Hematopoietic multipotent progenitor cell treated with erythropoietin and hydrocortisone succinate and interleukin-3 and kit ligand, for 8 days (in vitro differentiated cells): ENCODE measurements at regions not wholly inside any gene's neighbourhood (a gene's known extent, or its start where the extent isn't known, plus 50 kb on each side); places are given as distances from the start of the nearest gene placed in this dataset.
"Not testable (repeated sequence)": the region's sequence is repeated elsewhere in the genome, so short reads cannot be mapped to it uniquely, and the experiment has no call there.

Source experiments
- DNase-seq: peaks from one replicate; pipeline ENCODE4 v3.0.0-alpha.2; 2015

DNA sequence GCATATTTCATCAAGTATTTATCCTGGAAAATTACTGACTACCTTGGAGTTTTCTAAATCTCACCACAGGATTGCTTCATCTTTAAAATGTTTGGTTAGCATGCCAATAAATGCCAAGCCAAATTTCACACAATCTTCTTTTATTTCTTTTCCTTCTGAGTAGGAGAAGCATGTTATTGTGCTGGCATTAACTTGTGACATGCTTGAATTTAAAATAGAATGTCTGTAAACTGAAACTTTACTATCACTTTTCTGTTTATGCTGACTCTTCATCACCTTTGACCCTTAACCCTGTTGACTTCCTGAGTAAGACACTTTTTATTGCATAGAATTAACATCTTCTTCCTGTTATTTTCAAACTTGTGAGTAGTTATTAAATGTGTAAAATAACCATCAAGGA is 56.2 kb upstream of the LRRTM4 start:
- DNase-seq = no peak

DNA sequence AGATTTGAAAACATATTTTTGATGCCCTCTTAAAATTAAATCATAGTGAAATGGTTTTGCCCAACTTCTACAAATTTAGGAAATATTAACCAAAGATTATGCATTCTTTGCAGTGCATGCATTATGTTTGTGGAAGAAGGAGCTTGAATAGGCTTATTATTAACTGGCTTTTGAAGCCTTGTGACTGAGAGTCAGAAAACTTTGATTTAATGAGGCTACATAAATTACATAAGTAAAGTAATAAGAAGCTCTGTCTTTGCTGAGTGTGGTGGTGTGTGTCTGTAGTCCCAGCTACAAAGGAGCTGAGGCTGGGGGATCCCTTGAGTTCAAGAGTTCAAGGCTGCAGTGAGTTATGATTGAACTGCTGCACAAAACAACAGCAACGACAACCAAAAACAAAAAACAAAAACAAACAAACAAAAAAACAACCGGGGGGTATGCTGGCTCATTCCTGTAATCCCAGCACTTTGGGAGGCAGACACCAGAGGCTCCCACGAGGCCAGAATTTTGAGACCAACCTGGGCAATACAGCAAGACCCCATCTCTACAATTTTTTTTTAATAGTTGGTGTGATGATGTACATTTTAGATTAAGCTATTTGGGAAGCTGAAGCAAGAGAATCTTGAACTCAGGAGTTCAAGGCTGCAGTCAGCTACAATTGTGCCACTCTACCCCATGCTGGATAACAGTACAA is 57.0 kb upstream of the LRRTM4 start:
- no peak for DNase-seq

DNA sequence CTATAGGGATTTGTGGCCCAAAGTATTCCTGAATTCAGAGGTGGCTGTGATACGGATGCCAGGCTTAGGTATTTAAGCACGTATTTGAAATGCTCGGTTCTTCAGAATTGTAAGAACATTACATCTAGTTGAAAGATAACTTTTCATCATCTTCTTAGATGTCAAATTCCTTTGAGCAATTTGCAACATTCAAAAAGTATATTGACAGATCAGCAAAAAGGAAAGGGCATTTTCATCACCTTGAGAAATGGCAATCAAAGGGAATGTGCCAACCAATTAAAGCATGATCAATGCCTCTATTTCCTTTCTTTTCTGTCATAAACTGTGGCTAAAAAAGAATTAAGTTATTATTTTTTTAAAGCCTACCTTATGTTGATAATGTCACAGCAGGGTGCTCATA is 66.3 kb upstream of the LRRTM4 start:
- no peak for DNase-seq

DNA sequence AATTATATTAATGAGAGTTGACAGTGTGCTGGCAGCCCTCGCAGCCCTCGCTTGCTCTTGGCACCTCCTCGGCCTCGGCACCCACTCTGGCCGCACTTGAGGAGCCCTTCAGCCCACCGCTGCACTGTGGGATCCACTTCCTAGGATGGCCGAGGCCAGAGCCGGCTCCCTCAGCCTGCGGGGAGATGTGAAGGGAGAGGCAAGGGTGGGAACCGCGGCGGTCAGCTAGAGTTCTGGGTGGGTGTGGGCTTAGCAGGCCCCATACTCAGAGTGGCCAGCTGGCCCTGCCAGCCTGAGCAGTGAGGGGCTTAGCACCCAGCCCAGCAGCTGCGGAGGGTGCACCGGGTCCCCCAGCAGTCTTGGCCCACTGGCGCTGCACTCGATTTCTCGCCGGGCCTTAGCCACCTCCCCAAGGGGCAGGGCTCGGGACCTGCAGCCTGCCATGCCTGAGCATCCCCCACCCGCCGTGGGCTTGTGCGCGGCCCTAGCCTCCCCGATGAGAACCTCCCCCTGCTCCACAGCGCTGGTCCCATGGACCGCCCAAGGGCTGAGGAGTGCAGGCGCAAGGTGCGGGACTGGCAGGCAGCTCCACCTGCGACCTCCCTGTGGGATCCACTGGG is 68.2 kb upstream of the LRRTM4 start:
- no peak for DNase-seq

DNA sequence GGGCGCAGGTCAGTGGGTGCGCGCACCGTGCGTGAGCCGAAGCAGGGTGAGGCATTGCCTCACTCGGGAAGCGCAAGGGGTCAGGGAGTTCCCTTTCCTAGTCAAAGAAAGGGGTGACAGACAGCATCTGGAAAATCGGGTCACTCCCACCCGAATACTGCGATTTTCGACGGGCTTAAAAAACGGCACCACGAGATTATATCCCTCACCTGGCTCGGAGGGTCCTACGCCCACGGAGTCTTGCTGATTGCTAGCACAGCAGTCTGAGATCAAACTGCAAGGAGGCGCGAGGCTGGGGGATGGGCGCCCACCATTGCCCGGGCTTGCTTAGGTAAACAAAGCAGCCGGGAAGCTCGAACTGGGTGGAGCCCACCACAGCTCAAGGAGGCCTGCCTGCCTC is 70.8 kb upstream of the LRRTM4 start:
- DNase-seq = not testable (repeated sequence)

DNA sequence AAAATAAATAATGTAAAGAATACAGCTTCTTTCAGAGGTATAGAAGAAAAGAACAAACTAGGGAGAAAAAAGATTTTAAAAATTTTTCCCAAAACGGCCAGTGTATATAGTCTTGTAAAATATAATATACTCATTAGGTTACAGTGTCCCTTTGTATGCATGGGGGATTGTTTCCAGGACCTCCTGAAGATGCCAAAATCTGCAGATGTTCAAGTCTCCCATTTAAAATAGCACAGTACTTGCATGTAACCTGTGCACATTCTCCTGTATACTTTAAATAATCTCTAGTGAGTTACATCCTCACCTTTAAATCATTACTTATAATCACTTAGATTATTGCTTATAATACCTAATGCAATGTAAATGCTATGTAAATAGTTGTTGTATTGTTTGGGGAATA is 80.6 kb upstream of the LRRTM4 start:
- DNase-seq = no peak

DNA sequence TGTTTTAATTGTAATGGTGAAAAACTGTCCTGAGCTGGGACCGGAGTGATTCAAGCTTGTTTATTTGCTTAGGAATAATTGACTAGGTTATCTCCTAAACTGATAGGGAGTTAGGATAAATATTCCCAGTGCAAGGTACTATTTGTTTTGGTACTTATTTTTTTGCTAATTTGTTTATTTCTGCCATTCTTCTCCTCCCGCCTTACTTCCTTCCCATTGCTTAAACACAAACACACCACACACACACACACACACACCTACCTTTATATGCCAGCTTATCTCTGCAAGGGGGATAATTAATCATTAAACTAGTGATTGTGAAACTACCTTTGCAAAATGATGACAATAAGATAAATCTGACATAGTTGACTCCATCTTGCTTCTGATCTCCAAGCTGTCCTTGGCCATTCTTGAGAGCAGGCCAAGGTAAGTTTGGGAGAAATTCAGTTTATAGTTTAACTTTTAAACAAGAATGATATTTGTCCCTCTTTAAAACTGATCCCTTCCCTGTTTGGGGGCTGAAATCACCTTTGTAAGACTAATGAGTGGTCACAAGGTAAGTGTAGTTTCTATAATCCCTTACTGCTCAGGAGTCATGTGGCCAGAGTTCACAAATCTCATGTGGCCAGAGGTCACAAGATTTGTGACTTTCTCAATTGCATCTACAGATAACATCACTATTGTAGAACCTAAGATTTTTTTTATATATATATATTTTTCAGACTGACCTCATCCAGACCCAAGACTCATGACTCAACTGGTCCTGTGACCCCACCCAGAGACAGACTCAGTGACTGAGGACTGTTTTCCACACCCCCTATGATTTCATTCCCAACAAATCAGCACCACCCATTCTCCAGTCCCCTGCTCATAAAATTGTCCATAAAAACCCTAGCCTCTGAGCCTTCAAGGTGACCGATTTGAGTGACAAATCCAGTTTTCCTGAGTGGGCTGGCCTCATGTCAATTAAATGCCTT is 83.1 kb upstream of the LRRTM4 start:
- DNase-seq = no peak

DNA sequence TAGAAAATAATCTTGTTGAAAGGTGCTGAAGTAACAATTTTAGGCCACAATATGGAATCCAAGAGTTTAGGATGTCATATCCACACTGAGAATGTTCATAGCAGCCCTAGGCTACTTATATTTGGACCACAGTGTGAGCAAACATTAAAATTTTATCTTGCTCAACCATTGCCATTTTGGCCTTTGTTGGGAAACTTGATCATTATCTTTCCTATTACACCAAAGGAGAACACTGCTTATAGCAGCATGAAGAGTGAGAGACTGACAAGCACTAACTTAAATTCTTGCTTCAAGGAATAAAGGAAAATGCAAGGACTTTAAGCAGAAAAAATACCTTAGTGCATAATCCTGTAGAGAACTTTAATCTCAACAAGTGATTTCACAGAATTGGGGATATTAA is 86.3 kb upstream of the LRRTM4 start:
- DNase-seq = no peak

DNA sequence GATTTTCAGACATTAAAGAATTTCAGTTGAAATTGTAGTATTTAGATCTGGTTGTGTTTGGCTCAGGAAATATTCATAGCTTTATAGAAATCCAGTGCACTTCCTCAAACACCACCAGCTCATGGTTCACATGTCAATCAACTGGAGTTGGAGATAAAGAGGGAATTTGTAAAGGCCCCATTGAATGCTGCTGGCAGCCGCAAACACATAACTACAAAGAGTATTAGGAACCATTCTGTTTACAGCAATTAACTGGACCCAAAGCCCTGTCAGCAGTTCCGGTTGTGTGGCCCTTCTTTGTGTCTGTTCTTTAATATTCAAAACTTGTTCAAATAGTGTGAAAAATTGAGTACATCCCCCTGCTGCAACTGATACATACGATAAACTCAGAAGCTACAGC is 107.4 kb upstream of the LRRTM4 start:
- no peak for DNase-seq

DNA sequence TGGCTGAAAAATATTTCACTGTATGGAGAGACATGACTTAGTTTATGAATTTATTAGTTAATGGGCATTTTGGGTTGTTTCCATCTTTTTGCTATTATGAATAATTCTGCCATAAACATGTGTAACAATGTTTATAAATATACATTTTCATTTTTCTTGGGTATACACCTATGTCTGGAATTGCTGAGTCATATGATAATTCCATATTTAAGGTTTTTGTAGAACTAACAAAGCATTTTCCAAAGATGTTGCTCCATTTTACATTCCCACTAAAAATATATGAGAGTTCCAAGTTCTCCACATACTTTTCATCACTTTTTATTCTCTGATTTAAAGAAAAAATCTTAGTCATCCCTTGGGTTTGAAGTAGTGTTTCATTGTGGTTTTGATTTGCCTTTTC is 108.8 kb upstream of the LRRTM4 start:
- no peak for DNase-seq

DNA sequence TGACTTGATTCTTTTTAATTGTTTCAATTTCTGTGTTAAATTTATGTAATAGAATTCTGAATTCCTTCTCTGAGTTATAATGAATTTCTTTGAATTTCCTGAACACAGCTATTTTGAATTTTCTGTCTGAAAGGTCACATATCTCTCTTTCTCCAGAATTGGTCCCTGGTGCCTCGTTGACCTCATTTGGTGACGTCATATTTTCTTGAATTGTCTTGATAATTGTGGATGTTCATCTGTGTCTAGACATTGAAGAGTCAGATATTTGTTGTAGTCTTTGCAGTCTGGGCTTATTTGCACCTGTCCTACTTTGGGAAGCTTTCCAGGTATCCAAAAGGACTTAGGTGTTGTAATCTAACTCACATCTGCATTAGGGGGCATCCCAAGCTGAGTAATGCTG is 111.4 kb upstream of the LRRTM4 start:
- no peak for DNase-seq

DNA sequence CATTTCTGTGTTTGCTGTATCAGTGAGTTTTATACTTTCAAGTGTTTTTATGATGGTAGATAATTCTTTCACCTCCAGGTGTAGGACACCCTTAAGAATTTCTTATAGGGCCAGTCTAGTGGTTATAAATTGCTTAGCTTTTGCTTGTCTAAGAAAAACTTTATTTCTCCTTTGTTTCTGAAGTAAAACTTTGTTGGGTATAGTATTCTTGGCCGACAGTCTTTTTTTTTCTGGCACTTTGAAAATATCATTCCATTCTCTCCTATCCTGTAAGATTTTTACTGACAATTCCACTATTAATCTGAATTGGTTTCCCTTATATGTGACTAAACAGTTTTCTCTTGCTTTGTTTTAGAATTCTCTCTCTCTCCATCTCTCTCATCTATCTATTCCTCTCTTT is 118.7 kb upstream of the LRRTM4 start:
- DNase-seq = no peak

DNA sequence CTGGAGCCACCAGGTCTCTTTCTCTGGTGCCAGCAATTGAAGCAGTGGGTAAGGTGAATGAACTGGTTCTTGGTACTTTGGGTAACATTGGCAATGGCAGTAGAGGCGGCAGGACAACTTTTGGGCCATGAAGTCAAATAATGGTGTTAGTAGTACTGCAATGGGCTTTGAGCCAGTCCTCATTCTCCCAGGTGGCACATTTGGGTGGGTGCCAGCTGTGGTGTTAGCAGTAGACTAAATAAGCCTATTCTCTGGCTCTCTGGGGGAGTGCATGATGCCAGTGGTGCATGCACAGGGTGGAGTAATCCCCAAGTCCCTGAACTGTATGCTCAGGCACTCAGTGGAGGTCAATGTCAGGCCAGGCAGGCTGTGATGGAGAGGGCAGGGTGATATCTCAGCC is 120.2 kb upstream of the LRRTM4 start:
- no peak for DNase-seq

DNA sequence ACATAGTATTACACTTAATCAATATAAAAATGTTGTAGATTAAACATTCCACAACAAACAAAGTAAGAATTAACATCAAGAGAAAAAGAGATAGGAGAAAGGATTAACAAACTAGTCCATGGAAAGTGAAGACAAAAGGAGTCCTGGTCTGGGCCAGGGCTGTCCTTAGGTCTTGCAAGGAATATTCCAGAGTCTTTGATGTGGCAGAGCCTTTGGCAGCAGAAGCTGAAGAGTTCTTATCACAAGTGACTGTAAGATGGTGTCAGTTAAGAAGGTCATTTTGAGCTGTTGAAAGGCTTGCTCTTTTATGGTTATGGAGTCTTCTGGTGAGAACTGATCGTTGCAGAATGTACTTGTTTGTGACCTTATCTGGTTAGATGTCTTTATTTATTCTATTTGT is 127.7 kb upstream of the LRRTM4 start:
- DNase-seq = no peak

DNA sequence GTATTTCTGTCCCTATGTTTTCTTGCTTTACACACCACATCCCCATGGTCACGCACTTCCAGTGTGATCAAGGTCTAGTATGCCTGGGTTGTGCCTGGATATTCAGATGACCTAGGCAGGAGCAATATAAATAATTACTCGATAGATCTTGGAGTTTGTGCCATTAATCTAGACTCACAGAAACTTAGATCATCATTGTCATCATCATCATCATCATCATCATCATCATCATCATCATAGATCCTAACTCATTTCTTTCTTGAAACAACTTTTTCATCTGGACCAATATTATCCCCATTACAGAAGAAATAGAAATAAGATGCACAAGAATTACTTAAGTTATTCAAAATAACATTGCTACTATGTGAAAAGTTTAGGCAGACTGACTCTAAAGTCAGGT is 130.3 kb upstream of the LRRTM4 start:
- DNase-seq = no peak

DNA sequence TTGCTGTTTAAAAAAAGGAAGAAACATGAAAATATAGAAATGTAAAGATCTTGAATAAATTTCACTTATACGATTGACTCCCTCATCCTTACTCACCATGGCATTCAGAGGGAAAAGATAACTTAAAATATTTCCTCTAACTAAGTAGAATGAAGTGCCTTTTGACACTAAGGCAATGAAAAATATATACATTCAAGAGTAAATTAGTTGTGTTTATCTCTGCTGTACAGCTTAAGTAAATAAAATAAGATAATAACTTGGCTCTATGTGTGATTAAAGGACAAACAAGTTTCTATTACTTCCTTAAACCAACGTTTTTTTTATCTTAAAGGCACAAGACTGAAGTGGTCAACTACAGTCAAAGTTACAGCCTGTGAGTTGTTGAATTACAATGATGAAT is 142.3 kb upstream of the LRRTM4 start:
- no peak for DNase-seq

DNA sequence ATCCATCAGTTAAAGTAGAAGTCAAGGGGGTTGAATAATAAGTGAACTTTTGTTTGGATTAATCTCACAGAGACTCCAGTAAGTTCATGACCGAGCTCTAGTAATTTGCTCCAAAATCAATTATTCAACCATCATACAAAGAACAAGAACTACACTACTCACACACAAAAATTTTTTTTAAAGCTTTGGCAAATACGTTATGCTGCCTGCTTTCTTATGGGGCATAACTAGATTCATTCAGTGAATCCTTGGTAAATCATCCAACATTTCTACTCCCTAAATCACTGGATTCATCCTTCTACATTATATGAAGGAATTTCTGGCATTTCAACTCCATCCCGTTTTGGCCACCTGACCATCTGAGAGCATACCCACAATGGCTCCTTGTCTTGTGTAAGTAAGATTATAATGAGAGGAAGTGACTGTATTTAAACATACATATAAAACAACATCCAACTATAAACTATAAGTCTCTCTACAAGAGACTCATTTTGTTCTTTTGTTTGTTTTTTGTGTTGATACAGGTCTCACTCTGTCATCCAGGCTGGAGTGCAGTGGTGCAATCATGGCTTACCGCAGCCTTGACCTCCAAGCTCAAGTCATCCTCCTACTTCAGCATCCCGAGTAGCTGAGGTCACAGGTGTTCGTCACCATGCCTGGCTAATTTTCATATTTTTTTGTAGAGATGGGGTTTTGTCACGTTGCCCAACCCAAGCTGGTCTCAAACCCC is 144.2 kb upstream of the LRRTM4 start:
- DNase-seq = no peak

DNA sequence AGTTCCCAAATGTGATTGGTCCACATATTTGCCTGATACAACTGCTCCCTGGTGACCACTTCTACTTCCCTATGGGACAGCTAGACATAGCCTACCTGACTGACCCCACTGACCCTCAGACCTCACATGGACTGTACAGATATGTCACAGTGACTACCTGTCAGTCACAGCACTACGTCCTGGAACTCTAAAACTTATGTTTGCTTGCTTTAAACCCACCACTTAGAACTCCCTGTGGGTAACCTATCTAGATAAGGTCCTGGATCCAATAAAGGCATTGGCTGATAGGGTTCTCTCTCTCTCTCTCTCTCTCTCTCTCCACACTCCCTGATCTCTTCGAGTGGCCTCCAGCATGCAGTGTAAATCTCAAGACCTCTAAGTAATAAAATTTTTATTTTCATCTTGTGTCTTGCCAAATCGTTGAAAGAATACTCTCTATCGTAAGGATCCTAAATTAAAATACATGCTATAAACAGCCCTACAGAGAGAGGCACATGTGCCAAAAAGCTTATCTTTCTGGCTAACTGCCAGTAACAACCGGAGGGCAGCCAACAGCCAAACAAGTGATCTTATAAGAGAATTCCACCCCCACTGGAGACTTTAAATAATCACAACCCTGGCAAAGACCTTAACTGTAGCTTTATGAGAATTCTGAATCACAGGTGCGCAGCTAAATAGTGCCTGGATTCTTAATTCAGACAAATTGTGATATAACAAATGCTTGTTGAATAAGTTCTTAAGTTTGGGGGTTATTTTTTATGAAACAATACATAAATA is 162.6 kb upstream of the LRRTM4 start:
- not testable (repeated sequence) for DNase-seq

DNA sequence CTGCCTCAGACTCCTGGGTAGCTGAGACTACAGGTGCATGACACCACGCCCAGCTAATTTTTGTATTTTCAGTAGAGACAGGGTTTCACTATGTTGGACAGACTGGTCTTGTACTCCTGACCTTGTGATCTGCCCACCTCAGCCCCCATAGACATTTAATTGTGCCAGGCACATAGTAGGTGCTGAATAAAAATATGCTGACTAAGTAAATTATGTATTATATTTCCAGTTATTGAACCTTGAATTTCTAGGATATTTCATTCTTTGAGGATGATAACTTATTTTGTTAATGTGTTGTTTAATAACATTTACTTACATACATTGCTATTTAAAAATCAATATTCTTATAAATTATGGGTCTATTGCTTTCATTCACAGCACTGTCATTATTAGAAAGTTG is 190.4 kb upstream of the LRRTM4 start:
- DNase-seq = no peak

DNA sequence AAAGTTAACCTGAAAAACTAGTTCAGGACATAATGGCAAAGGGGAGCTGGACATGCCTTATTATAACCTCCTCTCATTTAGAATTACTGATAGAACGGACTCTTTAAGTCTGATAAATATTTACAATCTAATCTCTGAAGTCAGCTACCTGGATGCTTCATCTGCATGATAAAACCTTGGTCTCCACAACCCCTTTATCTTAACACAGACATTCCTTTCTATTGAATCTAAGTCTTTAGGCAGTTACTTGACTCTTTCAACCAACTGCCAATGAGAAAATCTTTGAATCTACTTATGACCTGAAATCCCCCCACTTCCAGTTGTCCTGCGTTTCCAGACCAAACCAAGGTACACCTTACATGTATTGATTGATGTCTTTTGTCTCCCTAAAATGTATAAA is 191.2 kb upstream of the LRRTM4 start:
- no peak for DNase-seq

DNA sequence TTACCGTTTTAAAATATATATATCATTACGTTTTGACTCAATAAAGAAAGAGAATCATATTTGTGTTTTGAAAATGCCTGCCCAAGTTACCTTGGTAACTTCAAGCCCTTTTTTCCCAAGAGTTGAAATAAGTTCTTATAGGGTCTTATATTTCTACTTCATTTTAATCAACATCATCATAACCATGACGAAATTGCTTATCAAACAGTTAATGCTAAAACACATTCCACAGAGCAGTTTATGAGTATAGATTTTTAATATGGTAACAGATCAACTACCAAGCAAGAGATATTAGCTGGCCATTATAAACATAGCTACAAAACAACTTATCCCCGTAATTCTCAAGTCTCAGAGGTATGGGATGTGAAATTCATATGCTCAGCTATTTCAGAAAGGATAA is 197.9 kb upstream of the LRRTM4 start:
- DNase-seq = no peak

DNA sequence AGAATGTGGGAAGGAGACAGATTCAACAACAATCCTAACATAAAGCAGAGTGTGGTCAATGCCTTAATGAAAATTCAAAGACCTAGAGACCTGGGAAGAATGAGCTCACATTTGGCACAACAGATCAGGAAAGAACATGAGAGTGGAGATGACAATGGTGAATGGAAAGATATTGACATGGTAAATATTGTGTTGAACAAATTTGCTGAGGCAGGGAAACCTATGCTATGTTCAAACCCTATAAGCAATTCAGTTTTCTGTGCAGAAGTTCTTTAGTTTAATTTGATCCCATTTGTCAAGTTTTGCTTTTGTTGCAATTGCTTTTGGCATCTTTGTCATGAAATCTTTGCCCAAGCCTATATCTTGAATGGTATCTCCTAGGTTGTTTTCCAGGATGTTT is 199.4 kb upstream of the LRRTM4 start:
- DNase-seq = no peak
